ENCODE measurements at regions not wholly inside any gene's neighbourhood (a gene's known extent, or its start where the extent isn't known, plus 50 kb on each side); places are given as distances from the start of the nearest gene placed in this dataset.
"Not testable (repeated sequence)": the region's sequence is repeated elsewhere in the genome, so short reads cannot be mapped to it uniquely, and the experiment has no call there.

- DNase-seq = no peak
Measured at GRCh38 chr3:95539950-95540483, 1274.4 kb upstream of the EPHA6 start.

DNA sequence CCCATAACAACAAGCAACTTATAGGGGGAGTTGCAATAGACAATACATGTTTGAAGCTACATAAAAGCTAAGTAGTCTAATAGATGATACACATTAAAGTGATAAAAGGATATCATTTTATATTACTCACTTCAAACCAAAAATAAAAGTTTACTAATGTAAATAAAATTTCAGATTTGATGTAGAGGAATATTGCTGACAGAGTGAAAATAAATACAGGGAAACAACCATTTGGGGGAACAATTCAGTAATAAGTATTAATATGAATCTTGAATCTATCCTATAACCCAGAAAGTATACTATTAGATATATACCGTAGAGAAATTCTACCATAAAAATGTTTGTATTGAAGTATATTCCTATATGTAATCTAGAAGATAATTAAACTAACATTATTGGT is 1248.9 kb upstream of the EPHA6 start:
- no peak for DNase-seq

DNA sequence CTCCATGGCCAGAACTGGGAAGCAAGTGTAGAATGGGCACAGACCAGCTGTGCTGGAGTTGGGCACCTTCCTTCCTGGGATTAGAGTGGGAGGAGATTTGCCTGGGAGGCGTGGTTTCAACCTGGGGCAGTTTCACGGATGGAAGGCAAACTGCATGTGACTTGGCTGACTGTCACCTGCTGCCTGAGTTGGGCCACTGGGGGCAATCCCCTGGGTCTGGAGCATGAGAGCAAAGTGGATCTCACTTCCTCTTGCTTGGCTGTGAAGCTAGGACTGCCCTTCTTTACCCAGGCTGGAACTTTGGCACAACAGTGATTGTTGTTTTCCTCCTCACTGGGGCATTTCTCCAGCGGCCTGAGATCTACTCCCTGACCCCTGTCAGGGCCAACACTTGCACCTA is 1247.0 kb upstream of the EPHA6 start:
- no peak for DNase-seq

DNA sequence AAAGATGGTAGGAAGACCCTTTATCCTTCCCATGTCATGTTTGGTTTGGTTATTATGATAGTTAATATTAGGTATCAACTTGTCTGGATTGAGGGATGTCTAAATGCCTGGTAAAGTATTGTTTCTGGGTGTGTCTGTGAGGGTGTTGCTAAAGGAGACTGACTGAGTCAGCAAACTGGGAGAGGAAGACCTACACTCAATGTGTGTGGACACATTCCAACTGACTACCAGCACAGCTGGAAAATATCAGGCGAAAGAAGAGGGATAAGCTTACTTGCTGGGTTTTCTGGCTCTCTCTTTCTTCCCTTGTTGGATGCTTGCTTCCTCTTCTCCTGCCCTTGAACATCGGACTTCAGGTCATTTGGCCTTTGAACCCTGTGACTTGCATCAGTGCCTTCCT is 1227.6 kb upstream of the EPHA6 start:
- DNase-seq = no peak

GRCh38 chr3:95587641-95588040 is 1226.8 kb upstream of the EPHA6 start:
- not testable (repeated sequence) for DNase-seq

GRCh38 chr3:95588473-95588872 is 1225.9 kb upstream of the EPHA6 start:
- no peak for DNase-seq

DNA sequence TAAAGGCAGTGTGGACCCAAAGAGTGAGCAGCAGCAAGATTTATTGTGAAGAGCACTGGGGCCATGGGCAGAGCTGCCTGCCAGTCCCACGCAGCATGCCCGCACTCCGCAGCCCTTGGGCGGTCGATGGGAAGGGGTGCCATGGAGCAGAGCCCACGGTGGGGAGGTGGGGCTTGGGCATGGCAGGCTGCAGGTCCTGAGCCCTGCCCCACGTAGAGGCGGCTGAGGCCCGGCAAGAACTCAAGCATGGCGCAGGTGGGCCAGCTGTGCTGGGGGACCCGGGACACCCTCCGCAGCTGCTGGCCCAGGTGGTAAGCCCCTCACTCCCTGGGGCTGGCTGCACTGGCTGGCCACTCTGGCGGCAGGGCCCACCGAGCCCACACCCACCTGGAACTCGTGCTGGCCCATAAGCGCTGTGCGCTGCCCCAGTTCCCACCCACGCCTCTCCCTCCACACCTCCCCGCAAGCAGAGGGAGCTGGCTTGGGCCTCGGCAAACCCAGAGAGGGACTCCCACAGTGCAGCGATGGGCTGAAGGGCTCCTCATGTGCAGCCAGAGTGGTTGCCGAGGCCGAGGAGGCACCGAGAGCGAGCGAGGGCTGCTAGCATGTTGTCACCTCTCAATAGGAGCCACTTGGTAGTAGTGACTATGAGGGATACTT is 1218.8 kb upstream of the EPHA6 start:
- DNase-seq = no peak

GRCh38 chr3:95607926-95608325 is 1206.5 kb upstream of the EPHA6 start:
- no peak for DNase-seq

DNA sequence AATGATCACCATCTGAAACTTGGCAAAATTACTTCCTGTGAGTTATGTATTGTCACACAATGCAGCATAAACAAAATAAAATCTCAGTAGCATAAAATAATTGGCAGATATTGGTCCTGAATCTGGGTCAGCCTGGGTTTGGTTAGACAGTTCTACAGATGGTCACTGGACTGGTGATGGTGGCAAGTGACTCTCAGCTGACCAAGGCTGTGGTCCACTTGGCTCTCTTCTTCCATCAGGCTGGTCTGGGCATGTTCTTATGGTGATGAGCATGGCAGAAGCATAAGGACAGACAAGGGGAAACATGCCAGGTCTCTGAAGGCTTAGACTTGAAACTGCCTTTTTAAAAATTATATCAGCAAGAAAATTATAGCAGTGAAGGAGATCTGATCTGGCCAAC is 1205.0 kb upstream of the EPHA6 start:
- no peak for DNase-seq

- DNase-seq = no peak
Measured at GRCh38 chr3:95612611-95613010, 1201.8 kb upstream of the EPHA6 start.

GRCh38 chr3:95613993-95614392 is 1200.4 kb upstream of the EPHA6 start:
- DNase-seq = no peak

GRCh38 chr3:95615592-95616310 is 1198.6 kb upstream of the EPHA6 start:
- no peak for DNase-seq

DNA sequence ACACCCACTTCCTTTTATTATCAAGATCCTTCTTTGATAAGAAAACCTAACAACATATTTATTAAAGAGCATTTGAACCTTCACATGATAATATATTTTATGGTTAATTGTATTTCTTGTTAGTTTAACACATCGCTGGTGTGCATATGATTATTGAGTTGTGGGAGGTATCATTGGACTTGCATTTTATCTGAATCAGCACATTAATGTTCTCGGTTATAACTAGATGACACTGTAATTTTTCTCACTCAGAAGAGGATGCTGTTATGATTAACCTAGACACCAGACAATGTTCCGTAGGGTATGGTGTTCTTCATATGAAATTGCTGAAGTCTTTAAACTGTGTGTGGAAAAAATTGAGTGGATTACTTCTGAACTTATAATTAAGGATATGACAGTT is 1188.3 kb upstream of the EPHA6 start:
- DNase-seq = no peak

- DNase-seq = no peak
Measured at GRCh38 chr3:95627293-95627692, 1187.1 kb upstream of the EPHA6 start.

DNA sequence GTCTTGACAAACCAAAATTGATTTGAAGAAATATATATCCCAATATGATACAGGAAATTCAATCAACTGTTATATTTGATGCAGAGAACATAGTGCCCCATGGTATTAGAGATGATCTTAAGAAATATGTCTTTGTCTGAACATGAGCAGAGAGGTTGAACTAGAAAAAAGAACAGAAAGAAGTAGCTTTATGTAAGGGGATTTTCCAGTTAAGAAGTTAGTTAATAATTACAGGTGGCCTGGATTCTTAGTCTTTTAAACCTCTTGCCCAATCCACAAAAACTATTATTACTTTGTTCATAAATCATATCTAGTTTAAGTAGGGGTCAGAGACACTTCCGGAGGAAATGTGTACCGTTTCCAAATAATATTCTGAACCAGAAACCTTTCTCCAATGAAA is 1186.7 kb upstream of the EPHA6 start:
- DNase-seq = no peak

GRCh38 chr3:95629802-95630201 is 1184.6 kb upstream of the EPHA6 start:
- no peak for DNase-seq

DNA sequence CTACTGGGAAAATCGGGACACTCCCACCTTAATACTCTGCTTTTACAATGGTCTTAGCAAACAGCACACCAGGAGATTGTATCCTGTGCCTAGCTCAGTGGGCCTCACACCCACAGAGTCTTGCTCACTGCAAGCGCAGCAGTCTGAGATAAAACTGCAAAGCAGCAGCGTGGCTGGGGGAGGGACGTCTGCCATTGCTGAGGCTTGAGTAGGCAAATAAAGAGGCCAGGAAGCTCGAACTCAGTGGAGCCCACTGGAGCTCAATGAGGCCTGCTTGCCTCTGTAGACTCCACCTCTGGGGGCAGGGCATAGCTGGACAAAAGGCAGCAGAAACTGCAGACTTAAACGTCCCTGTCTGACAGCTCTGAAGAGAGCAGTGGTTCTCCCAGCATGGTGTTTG is 1169.1 kb upstream of the EPHA6 start:
- DNase-seq = no peak

DNA sequence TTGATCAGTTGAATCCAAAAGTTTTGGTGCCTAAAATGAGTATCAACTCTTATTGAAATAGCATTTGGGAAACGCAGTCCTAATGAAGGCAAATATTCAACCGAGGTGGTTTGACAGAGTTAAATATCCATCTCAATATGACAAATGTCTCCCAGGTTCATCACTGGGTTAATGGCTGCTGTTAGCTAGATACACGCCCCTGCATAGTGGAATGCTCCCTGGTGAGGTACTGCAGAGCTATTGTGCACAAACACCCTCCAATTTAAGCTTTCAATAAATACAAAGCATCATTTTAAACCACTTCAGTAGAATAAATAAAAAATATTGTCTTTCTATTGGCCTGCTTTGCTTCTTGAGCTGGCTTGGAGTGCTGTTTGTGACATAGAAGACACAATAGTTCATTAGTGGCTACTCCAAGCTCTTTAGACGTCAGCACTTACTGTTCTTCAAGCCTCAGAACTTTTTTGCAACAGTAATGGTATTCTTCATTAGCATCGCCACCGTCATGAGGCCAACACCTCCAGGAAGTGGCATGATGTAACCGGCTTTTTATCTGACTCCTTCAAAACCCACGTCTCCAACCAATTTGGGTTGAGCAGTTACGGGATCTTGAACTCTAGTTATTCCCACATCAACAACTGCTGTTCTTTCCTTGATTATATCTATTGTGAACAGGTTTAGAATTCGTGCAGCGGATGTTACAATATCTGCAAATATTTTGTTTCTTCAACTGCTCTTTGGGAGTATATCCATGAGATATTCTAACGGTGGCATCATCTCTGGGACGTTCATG is 1159.6 kb upstream of the EPHA6 start:
- no peak for DNase-seq

DNA sequence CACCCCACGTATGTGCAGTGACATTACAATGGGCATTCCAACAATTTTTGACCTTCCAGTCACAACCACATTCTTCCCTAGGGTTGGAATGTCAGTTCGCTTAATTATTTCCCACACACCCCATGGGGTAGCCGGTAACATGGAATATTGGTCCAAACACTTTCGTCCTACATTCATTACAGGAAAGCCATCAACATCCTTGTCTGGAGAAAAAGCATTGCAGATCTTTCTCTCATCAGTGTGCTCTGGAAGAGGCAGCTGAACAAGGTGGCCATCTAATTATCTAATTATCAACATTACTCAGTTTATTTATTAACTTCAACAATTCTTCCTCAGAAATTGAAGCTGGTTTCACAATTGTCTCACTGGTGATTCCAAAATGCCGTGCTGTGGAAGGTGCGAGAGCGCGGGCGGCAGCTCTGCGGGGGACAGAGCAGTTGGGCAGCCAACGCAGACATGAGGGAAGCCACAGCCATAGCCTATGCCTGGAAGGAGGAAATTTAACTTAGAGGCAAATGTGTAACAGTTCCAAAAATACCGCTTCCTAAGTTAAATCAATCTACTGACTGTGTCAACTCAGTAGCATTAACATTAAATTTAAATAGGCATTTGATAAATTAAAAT is 1158.9 kb upstream of the EPHA6 start:
- no peak for DNase-seq

GRCh38 chr3:95670765-95671164 is 1143.6 kb upstream of the EPHA6 start:
- no peak for DNase-seq

- DNase-seq = no peak
Measured at GRCh38 chr3:95673215-95673614, 1141.2 kb upstream of the EPHA6 start.

DNA sequence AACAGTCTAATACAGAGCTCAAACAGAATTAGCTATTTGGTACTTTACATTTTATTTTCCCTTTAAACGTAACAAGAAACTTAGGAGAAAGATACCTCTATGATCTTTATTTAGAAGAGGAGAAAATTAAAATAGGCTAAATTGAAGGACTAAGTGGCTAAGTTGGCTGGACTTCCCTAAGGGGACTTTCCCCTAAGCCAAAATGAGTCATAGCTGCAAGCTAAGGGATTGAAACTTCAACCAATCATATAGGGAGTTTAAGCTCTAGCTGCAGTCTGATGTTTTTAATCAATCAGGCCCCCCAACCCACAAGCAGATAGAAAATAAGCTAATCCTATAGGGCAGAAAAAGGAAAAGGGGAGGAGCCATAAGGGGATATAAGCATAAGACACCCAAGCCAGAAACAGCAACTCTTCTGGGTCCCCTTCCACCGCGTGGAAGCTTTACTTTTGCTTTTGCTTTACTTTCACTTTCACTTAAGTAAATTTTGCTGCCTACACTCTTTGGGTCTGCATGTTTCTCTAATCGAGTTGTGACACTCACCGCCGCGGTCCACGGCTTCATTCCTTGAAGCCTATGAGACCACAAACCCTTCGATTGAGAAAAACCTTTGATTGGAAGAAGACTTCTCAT is 1108.5 kb upstream of the EPHA6 start:
- DNase-seq = peak; percentile 5

- no peak for DNase-seq
Measured at GRCh38 chr3:95707268-95707667, 1107.1 kb upstream of the EPHA6 start.
